Nephron (organoid): ENCODE measurements at regions not wholly inside any gene's neighbourhood (a gene's known extent, or its start where the extent isn't known, plus 50 kb on each side); places are given as distances from the start of the nearest gene placed in this dataset.

ENCODE experiments used
- H3K27ac Mint-ChIP-seq, 3 experiments: 2 replicates each; pipeline ENCODE4 v1.8.0; 2020; ENCODE audit warnings: mixed read lengths in 3 of 3, mild to moderate bottlenecking in 2 of 3, moderate library complexity in 1 of 3
- H3K27me3 Mint-ChIP-seq: 2 replicates; pipeline ENCODE4 v1.8.0; 2021; ENCODE audit warnings: low read depth, mild to moderate bottlenecking, moderate library complexity, mixed read lengths
- H3K36me3 Mint-ChIP-seq: 2 replicates; pipeline ENCODE4 v1.8.0; 2020; ENCODE audit warnings: low read depth, mixed read lengths
- H3K4me1 Mint-ChIP-seq: 2 replicates; pipeline ENCODE4 v1.8.0; 2020; ENCODE audit warnings: mixed read lengths
- H3K4me3 Mint-ChIP-seq, 3 experiments: 2 replicates each; pipeline ENCODE4 v1.8.0; 2020; ENCODE audit warnings: mild to moderate bottlenecking in 3 of 3, mixed read lengths in 3 of 3, moderate library complexity in 2 of 3
- H3K9me3 Mint-ChIP-seq: 2 replicates; pipeline ENCODE4 v1.8.0; 2020; ENCODE audit warnings: mixed read lengths
- TF ChIP-seq, protein P1 (sequence below), 3 experiments: fragments of 200-600 bp; sonication (generic); IDR thresholded peaks; one replicate each; pipeline ENCODE4 v1.5.0; 2021; ENCODE audit warnings: antibody characterized with exemption in 3 of 3; ENCODE audit not compliant: unreplicated experiment in 3 of 3

DNA sequence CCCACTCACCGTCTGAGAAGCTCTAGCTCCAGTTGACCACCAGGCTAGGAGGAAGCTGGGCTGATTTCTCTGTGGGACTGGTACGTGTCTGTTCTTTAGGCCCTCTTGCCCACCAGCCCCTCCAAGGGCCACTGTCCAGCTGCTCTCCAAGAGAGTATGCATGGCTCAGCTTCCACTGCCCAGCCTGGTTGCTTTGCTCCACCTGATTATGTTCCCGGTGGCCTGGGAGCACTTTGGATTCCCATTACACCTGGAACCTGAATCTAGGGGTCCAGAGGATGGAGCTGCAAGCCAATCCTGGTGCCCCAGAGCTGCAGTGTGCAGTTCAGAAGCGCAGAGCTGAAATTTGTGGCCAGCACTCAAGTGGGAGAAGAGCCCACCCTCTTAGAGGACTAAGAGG is 402.1 kb upstream of the CNTN6 start:
- H3K27me3 Mint-ChIP-seq: no peaks in the 10 kb centered on the region
- TF ChIP-seq, protein P1, sequence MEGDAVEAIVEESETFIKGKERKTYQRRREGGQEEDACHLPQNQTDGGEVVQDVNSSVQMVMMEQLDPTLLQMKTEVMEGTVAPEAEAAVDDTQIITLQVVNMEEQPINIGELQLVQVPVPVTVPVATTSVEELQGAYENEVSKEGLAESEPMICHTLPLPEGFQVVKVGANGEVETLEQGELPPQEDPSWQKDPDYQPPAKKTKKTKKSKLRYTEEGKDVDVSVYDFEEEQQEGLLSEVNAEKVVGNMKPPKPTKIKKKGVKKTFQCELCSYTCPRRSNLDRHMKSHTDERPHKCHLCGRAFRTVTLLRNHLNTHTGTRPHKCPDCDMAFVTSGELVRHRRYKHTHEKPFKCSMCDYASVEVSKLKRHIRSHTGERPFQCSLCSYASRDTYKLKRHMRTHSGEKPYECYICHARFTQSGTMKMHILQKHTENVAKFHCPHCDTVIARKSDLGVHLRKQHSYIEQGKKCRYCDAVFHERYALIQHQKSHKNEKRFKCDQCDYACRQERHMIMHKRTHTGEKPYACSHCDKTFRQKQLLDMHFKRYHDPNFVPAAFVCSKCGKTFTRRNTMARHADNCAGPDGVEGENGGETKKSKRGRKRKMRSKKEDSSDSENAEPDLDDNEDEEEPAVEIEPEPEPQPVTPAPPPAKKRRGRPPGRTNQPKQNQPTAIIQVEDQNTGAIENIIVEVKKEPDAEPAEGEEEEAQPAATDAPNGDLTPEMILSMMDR (IDR thresholded peaks at IDR 0.05; ENCODE audit: unreplicated experiment in 3 of 3): no peak
- no peak overlapping the region for H3K4me3 Mint-ChIP-seq

DNA sequence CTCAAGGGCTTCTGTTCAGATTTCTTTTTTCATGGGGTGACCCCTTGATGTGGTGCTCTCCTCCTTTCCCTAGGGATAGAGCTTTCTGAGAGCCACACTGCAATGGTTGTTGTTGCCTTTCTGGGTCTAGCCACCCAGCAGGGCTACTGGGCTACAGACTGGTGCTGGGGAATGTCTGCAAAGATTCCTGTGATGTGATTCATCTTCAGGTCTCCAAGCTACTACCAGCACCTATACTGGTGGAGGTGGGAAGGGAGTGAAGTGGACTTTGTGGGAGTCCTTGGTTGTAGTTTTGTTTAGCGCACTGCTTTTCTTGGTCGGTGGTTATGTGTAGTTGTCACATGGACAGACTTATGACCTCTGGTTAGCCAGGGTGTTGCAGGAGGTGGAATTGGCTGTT is 392.3 kb upstream of the CNTN6 start:
- H3K4me3 Mint-ChIP-seq: no peak overlapping the region
- no peaks in the 10 kb centered on the region for H3K36me3 Mint-ChIP-seq

More for the DNA sequence above, 402.1 kb upstream of the CNTN6 start:
- H3K36me3 Mint-ChIP-seq: no peaks in the 10 kb centered on the region
- H3K9me3 Mint-ChIP-seq: peaks cover 24% of the 10 kb centered on the region
- H3K4me1 Mint-ChIP-seq: no peaks in the 10 kb centered on the region
- H3K27ac Mint-ChIP-seq: no peak overlapping the region

DNA sequence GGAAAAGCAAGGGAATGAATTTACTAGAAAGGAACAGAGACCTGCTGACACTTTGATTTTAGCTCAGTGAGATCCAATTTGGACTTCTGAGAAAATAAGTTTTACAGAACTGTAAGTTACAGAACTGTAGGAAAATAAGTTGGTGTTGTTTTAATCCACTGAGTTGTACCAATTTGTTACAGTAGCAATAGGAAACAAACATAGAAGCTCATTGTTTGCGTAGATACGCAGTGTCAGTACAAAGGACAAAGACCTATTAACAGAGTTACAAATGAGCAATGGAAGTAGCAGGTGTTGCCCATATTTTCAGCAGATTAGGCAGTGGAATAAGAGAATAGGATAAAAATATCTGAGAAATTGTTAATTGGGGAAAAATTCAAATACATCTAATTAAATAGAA is 385.8 kb upstream of the CNTN6 start:
- H3K27ac Mint-ChIP-seq: no peak overlapping the region

More for the DNA sequence above, 392.3 kb upstream of the CNTN6 start:
- Mint-ChIP-seq H3K27ac (no peak overlapping the region), H3K27me3 (no peaks in the 10 kb centered on the region), H3K4me1 (peaks cover 4% of the 10 kb centered on the region), H3K9me3 (peaks cover 19% of the 10 kb centered on the region)
- TF ChIP-seq, protein P1 (IDR thresholded peaks at IDR 0.05; ENCODE audit: unreplicated experiment in 3 of 3): no peak

DNA sequence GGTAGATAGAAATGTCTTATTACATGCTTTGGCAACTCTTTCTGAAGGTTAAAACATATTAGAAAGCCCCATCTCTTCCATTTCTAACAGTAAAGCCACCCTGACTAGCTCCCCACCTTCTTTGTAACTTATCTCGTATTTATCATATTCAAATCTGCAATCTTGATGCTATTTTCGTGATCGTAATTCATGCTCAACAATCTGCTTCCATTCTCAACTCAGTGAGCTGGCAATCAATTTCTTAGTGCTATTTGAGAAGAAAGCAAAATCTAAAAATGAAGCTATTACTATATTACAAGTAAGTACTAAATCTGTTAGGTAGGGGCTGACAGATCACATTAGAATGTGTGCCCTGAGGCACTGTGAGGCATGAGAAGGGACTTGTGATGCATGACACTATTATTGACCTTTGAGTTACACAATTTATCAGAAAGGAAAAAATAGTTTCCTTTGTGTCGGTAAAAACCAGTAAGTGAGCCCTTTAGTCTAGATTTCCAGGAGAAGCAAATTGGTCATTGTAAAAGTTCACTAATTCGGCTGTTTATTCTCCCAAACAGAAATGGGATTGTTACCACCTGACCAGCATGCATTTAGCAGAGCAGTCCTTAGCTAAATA is 379.7 kb upstream of the CNTN6 start:
- no peaks in the 10 kb centered on the region for H3K36me3 Mint-ChIP-seq
- H3K27me3 Mint-ChIP-seq: no peaks in the 10 kb centered on the region
- no peaks in the 10 kb centered on the region for H3K4me1 Mint-ChIP-seq
- TF ChIP-seq, protein P1 (IDR thresholded peaks at IDR 0.05; ENCODE audit: unreplicated experiment in 3 of 3): no peak
- H3K27ac Mint-ChIP-seq: no peak overlapping the region
- H3K4me3 Mint-ChIP-seq: no peak overlapping the region
- no peaks in the 10 kb centered on the region for H3K9me3 Mint-ChIP-seq

More for the DNA sequence above, 385.8 kb upstream of the CNTN6 start:
- Mint-ChIP-seq H3K27me3 (no peaks in the 10 kb centered on the region), H3K36me3 (no peaks in the 10 kb centered on the region), H3K4me1 (peaks cover under 1% of the 10 kb centered on the region), H3K4me3 (no peak overlapping the region), H3K9me3 (no peaks in the 10 kb centered on the region)
- TF ChIP-seq, protein P1 (IDR thresholded peaks at IDR 0.05; ENCODE audit: unreplicated experiment in 3 of 3): no peak

DNA sequence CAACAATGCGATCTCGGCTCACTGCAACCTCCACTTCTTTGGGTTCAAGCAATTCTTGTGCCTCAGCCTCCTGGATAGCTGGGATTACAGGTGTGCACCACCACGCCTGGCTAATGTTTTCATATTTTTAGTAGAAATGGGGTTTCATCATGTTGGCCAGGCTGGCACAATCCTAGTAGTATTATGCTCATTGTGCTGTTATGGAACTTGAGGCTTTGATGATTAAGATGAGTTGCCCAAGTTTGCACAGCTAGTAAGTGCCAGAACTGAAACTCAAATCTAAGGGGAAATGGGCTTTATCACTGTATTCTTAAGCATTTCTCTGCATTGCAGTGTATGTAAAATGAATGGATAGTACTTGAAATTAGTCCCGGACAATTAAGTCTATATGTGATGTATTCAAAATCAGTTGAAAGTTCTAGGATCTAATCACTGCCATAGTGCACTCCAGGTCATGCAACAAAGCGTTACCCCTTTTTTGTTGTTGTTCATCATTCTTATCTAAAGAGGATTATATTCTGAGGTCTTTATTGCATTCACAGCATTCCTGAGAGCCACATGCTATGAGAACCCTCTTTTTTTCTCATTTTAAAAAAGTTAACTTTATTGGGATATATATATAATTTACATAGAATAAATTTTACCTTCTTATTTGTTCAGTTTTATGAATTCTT is 378.7 kb upstream of the CNTN6 start:
- TF ChIP-seq, protein P1 (IDR thresholded peaks at IDR 0.05; ENCODE audit: unreplicated experiment in 3 of 3): no peak
- no peaks in the 10 kb centered on the region for H3K36me3 Mint-ChIP-seq
- no peaks in the 10 kb centered on the region for H3K27me3 Mint-ChIP-seq
- no peaks in the 10 kb centered on the region for H3K4me1 Mint-ChIP-seq
- no peak overlapping the region for H3K27ac Mint-ChIP-seq
- H3K4me3 Mint-ChIP-seq: no peak overlapping the region
- H3K9me3 Mint-ChIP-seq: peaks cover 4% of the 10 kb centered on the region

DNA sequence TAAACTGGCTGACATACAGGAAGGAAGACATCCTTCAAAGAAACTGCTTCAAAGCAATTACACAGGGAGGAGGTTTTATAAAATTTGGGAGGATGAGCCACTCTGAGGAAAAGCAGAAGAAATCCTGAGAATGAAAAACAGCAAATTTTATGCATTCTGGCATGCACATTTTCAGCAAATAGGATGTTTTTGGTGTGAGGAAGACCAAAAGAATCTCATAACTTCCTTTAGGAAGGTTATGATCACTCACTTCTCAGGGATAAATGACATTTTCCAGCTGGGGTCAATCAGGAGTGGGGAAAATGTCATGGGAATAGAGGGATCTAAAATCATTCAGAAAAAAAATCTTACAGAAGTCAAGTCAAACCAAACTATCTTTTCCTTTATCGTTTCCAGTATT is 371.7 kb upstream of the CNTN6 start:
- H3K27ac Mint-ChIP-seq: peak overlapping the region in 2 of 3 experiments; percentile 10 to 49
- TF ChIP-seq, protein P1 (IDR thresholded peaks at IDR 0.05; ENCODE audit: unreplicated experiment in 3 of 3): no peak
- no peaks in the 10 kb centered on the region for H3K36me3 Mint-ChIP-seq
- no peak overlapping the region for H3K4me3 Mint-ChIP-seq
- H3K4me1 Mint-ChIP-seq: peaks cover 21% of the 10 kb centered on the region
- peaks cover 4% of the 10 kb centered on the region for H3K9me3 Mint-ChIP-seq
- no peaks in the 10 kb centered on the region for H3K27me3 Mint-ChIP-seq
